Activated naive CD8-positive, alpha-beta T cell treated with anti-CD3 and anti-CD28 coated beads, Interleukin-2, amount 50 U/mL, for 24 hours (primary cell): ENCODE measurements at regions not wholly inside any gene's neighbourhood (a gene's known extent, or its start where the extent isn't known, plus 50 kb on each side); places are given as distances from the start of the nearest gene placed in this dataset.

Experiments used
- ATAC-seq: fragments of 150-1000 bp; cut with Tn5 transposase; one replicate; pipeline ENCODE4 v1.10.0; 2021
- DNase-seq: peaks from one replicate; pipeline ENCODE4 v3.0.0; 2021
- H3K27ac Mint-ChIP-seq: one replicate; pipeline ENCODE4 v1.8.0; 2021; ENCODE audit warnings: mild to moderate bottlenecking, mixed read lengths
- H3K27me3 Mint-ChIP-seq: one replicate; pipeline ENCODE4 v1.8.0; 2021; ENCODE audit warnings: mixed read lengths
- H3K36me3 Mint-ChIP-seq: one replicate; pipeline ENCODE4 v1.8.0; 2021; ENCODE audit warnings: low read depth, mixed read lengths
- H3K4me1 Mint-ChIP-seq: one replicate; pipeline ENCODE4 v1.8.0; 2021; ENCODE audit warnings: mixed read lengths
- H3K4me3 Mint-ChIP-seq: one replicate; pipeline ENCODE4 v1.8.0; 2021; ENCODE audit warnings: mild to moderate bottlenecking, moderate library complexity, mixed read lengths
- H3K9me3 Mint-ChIP-seq: one replicate; pipeline ENCODE4 v1.8.0; 2021; ENCODE audit warnings: mixed read lengths

GRCh38 chr1:115192200-115192767, 103.0 kb upstream of the TSPAN2 start:
- no peak for DNase-seq
- Mint-ChIP-seq H3K27me3 (peaks cover 15% of the 10 kb centered on the region), H3K4me3 (no peak overlapping the region), H3K9me3 (no peaks in the 10 kb centered on the region), H3K36me3 (no peaks in the 10 kb centered on the region), H3K27ac (no peak overlapping the region), H3K4me1 (no peaks in the 10 kb centered on the region)
- ATAC-seq, result no peak

- H3K36me3 Mint-ChIP-seq, result no peaks in the 10 kb centered on the region
- peaks cover 15% of the 10 kb centered on the region for H3K27me3 Mint-ChIP-seq
- H3K4me3 Mint-ChIP-seq, result no peak overlapping the region
- no peak overlapping the region for H3K27ac Mint-ChIP-seq
- no peak for ATAC-seq
- DNase-seq, result no peak
- no peaks in the 10 kb centered on the region for H3K4me1 Mint-ChIP-seq
- H3K9me3 Mint-ChIP-seq, result no peaks in the 10 kb centered on the region
Measured at GRCh38 chr1:115191691-115192090, 102.4 kb upstream of the TSPAN2 start.

- Mint-ChIP-seq H3K36me3 (no peaks in the 10 kb centered on the region), H3K9me3 (no peaks in the 10 kb centered on the region), H3K27me3 (peaks cover 15% of the 10 kb centered on the region), H3K27ac (no peak overlapping the region), H3K4me3 (no peak overlapping the region), H3K4me1 (no peaks in the 10 kb centered on the region)
- ATAC-seq, result no peak
- no peak for DNase-seq
Measured at GRCh38 chr1:115190540-115191170, 101.4 kb upstream of the TSPAN2 start.

- no peak overlapping the region for H3K27ac Mint-ChIP-seq
- no peak overlapping the region for H3K4me3 Mint-ChIP-seq
- ATAC-seq, result no peak
- no peaks in the 10 kb centered on the region for H3K9me3 Mint-ChIP-seq
- no peaks in the 10 kb centered on the region for H3K36me3 Mint-ChIP-seq
- H3K27me3 Mint-ChIP-seq, result peaks cover 17% of the 10 kb centered on the region
- peaks cover 1% of the 10 kb centered on the region for H3K4me1 Mint-ChIP-seq
- DNase-seq, result no peak
Measured at GRCh38 chr1:115189814-115190539, 100.7 kb upstream of the TSPAN2 start.

GRCh38 chr1:115188680-115189395, 99.5 kb upstream of the TSPAN2 start:
- Mint-ChIP-seq H3K27me3 (peaks cover 14% of the 10 kb centered on the region), H3K9me3 (no peaks in the 10 kb centered on the region), H3K36me3 (no peaks in the 10 kb centered on the region), H3K4me3 (no peak overlapping the region), H3K4me1 (peaks cover 11% of the 10 kb centered on the region), H3K27ac (no peak overlapping the region)
- no peak for DNase-seq
- no peak for ATAC-seq

- H3K4me1 Mint-ChIP-seq, result peaks cover 11% of the 10 kb centered on the region
- peaks cover 10% of the 10 kb centered on the region for H3K27me3 Mint-ChIP-seq
- H3K27ac Mint-ChIP-seq, result no peak overlapping the region
- H3K9me3 Mint-ChIP-seq, result no peaks in the 10 kb centered on the region
- H3K36me3 Mint-ChIP-seq, result no peaks in the 10 kb centered on the region
- H3K4me3 Mint-ChIP-seq, result no peak overlapping the region
- DNase-seq (no peak), ATAC-seq (no peak)
Measured at GRCh38 chr1:115186711-115187265, 97.5 kb upstream of the TSPAN2 start.

- H3K4me3 Mint-ChIP-seq, result no peak overlapping the region
- ATAC-seq (no peak), DNase-seq (no peak)
- no peaks in the 10 kb centered on the region for H3K36me3 Mint-ChIP-seq
- H3K4me1 Mint-ChIP-seq, result peaks cover 11% of the 10 kb centered on the region
- no peak overlapping the region for H3K27ac Mint-ChIP-seq
- no peaks in the 10 kb centered on the region for H3K9me3 Mint-ChIP-seq
- H3K27me3 Mint-ChIP-seq, result peaks cover 7% of the 10 kb centered on the region
Measured at GRCh38 chr1:115185336-115185735, 96.0 kb upstream of the TSPAN2 start.

- H3K27ac Mint-ChIP-seq, result peak overlapping the region; percentile 68
- H3K4me3 Mint-ChIP-seq, result no peak overlapping the region
- no peak for ATAC-seq
- DNase-seq, result no peak
- no peaks in the 10 kb centered on the region for H3K9me3 Mint-ChIP-seq
- peaks cover 11% of the 10 kb centered on the region for H3K4me1 Mint-ChIP-seq
- H3K27me3 Mint-ChIP-seq, result peaks cover 7% of the 10 kb centered on the region
- H3K36me3 Mint-ChIP-seq, result no peaks in the 10 kb centered on the region
Measured at GRCh38 chr1:115184951-115185331, 95.6 kb upstream of the TSPAN2 start.

GRCh38 chr1:115184260-115184950, 95.1 kb upstream of the TSPAN2 start:
- H3K27me3 Mint-ChIP-seq, result peaks cover 7% of the 10 kb centered on the region
- H3K4me3 Mint-ChIP-seq, result no peak overlapping the region
- H3K27ac Mint-ChIP-seq, result peak overlapping the region; percentile 68
- DNase-seq, result no peak
- H3K4me1 Mint-ChIP-seq, result peaks cover 11% of the 10 kb centered on the region
- H3K36me3 Mint-ChIP-seq, result no peaks in the 10 kb centered on the region
- ATAC-seq, result peak; percentile 71
- H3K9me3 Mint-ChIP-seq, result no peaks in the 10 kb centered on the region

GRCh38 chr1:115183721-115184259, 94.5 kb upstream of the TSPAN2 start:
- H3K27me3 Mint-ChIP-seq, result peaks cover 7% of the 10 kb centered on the region
- ATAC-seq (no peak), DNase-seq (no peak)
- H3K36me3 Mint-ChIP-seq, result no peaks in the 10 kb centered on the region
- H3K4me1 Mint-ChIP-seq, result peaks cover 11% of the 10 kb centered on the region
- no peaks in the 10 kb centered on the region for H3K9me3 Mint-ChIP-seq
- H3K4me3 Mint-ChIP-seq, result no peak overlapping the region
- H3K27ac Mint-ChIP-seq, result no peak overlapping the region

GRCh38 chr1:115183158-115183557, 93.9 kb upstream of the TSPAN2 start:
- no peak overlapping the region for H3K27ac Mint-ChIP-seq
- H3K27me3 Mint-ChIP-seq, result peaks cover 7% of the 10 kb centered on the region
- ATAC-seq (no peak), DNase-seq (no peak)
- H3K9me3 Mint-ChIP-seq, result no peaks in the 10 kb centered on the region
- H3K4me1 Mint-ChIP-seq, result peaks cover 11% of the 10 kb centered on the region
- no peak overlapping the region for H3K4me3 Mint-ChIP-seq
- H3K36me3 Mint-ChIP-seq, result no peaks in the 10 kb centered on the region

- Mint-ChIP-seq H3K9me3 (no peaks in the 10 kb centered on the region), H3K27me3 (peaks cover 5% of the 10 kb centered on the region), H3K36me3 (no peaks in the 10 kb centered on the region), H3K4me3 (no peak overlapping the region), H3K27ac (no peak overlapping the region), H3K4me1 (peaks cover 11% of the 10 kb centered on the region)
- DNase-seq, result no peak
- no peak for ATAC-seq
Measured at GRCh38 chr1:115182012-115182715, 92.9 kb upstream of the TSPAN2 start.

- DNase-seq (no peak), ATAC-seq (no peak)
- H3K27ac Mint-ChIP-seq, result no peak overlapping the region
- H3K36me3 Mint-ChIP-seq, result no peaks in the 10 kb centered on the region
- H3K4me3 Mint-ChIP-seq, result no peak overlapping the region
- no peaks in the 10 kb centered on the region for H3K9me3 Mint-ChIP-seq
- H3K4me1 Mint-ChIP-seq, result peaks cover 11% of the 10 kb centered on the region
- H3K27me3 Mint-ChIP-seq, result peaks cover 2% of the 10 kb centered on the region
Measured at GRCh38 chr1:115181231-115181630, 91.9 kb upstream of the TSPAN2 start.
